Adrenal gland (tissue), 9 donors: ENCODE measurements at regions not wholly inside any gene's neighbourhood (a gene's known extent, or its start where the extent isn't known, plus 50 kb on each side); places are given as distances from the start of the nearest gene placed in this dataset.

ENCODE experiments used
- DNase-seq, 7 donors: peaks; one replicate each; pipeline ENCODE4 v3.0.0-alpha.2; 2019 to 2020
- H3K27ac ChIP-seq, 5 donors: fragments of 200-600 bp; sonication (generic) in 4 of 5; 1 replicate in 3 of 5; 2 replicates in 2 of 5; pipeline versions ENCODE4 v1.5.1 to v1.8.0; 2016 to 2020; ENCODE audit warnings: mild to moderate bottlenecking in 1 of 5
- H3K27me3 ChIP-seq: fragments of 200-600 bp; 2 replicates; pipeline ENCODE4 v1.8.0; 2021
- H3K36me3 ChIP-seq, 2 donors: fragments of 200-600 bp; replicated peaks in 1 of 2; 1 replicate in 1 of 2; 2 replicates in 1 of 2; pipeline versions ENCODE4 v1.5.1 to v1.8.0; 2018 to 2022
- H3K4me1 ChIP-seq, 2 donors: fragments of 200-600 bp; replicated peaks in 1 of 2; 1 replicate in 1 of 2; 2 replicates in 1 of 2; pipeline versions ENCODE4 v1.5.1 to v1.8.0; 2018 to 2021
- H3K4me3 ChIP-seq, 4 donors: fragments of 200-600 bp; sonication (generic) in 3 of 4; one replicate each; pipeline ENCODE4 v1.5.1; 2016 to 2018
- H3K9me3 ChIP-seq, 3 donors: fragments of 200-600 bp; sonication (generic) in 1 of 3; replicated peaks in 1 of 3; 1 replicate in 2 of 3; 2 replicates in 1 of 3; pipeline versions ENCODE4 v1.5.1 to v1.8.0; 2016 to 2021
- POLR2A ChIP-seq, 2 donors: fragments of 450-650 bp; IDR thresholded peaks; one replicate each; pipeline ENCODE4 v1.6.1; 2017; ENCODE audit warnings: antibody characterized with exemption in 2 of 2, mild to moderate bottlenecking in 2 of 2, moderate library complexity in 1 of 2
- WGBS, 4 donors: extraction: QIAGEN DNeasy Blood & Tissue Kit in 2 of 4; methylation state at CpG; one replicate each; pipeline versions ENCODE4 v1.1.5 to v1.1.7; 2013 to 2017; 5-methylcytosine and 5-hydroxymethylcytosine counted together
- intact Hi-C, 2 donors: fragments of 100-400 bp; cut with DNase I; formaldehyde crosslinking; loops; one replicate each; pipeline versions ENCODE4 v1.14.1 to v1.15.0; 2022 to 2023
- TF ChIP-seq, protein P1 (sequence below), 6 experiments: fragments of 450-650 bp in 4 of 6; fragments of 200-600 bp in 2 of 6; sonication (generic) in 1 of 6; IDR thresholded peaks; 1 replicate in 5 of 6; 2 replicates in 1 of 6; pipeline versions ENCODE4 v1.5.1 to v1.8.0; 2016 to 2021; ENCODE audit warnings: antibody characterized with exemption in 6 of 6, mild to moderate bottlenecking in 2 of 6, moderate library complexity in 1 of 6
- donor health status: healthy with polysubstance abuse.
- donor health status: Bipolar disorder and iron deficiency.
- donor health status: DM: yes; HTN: yes; CAD: no.
- donor health status: DM: no; HTN: no; CAD: no.
- donor health status: DM: no; HTN: no; CAD: no.

- intact Hi-C loops: no loop called here
- 53 to 64% (median 63%) methylated on average over 2 of the region's 2 CpGs for WGBS, 4 donors
Observed at GRCh38 chr10:62736168-62736546, 68.4 kb upstream of the ADO start.

DNA sequence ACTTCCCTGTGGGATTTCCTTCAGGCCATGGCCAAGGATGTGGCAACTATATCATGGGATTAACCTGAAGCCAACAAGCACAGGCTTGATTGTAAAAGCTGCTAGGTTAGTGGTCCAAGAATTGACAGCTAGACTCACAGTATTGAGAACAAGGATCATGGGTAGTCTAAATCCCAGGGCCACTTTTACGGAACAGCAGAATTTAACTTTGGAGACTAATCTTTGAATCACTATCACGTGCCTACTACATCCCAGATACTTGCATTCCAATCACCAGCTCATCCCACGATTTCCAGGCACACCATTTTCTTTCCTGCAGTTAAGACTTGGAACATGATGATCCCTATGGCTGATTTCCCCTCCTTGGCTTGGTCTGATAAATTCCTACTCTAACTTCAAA is 65.6 kb upstream of the ADO start:
- H3K4me3 ChIP-seq: no peak overlapping the region
- TF ChIP-seq POLR2A (IDR thresholded peaks at IDR 0.05): no peak
- TF ChIP-seq, protein P1, sequence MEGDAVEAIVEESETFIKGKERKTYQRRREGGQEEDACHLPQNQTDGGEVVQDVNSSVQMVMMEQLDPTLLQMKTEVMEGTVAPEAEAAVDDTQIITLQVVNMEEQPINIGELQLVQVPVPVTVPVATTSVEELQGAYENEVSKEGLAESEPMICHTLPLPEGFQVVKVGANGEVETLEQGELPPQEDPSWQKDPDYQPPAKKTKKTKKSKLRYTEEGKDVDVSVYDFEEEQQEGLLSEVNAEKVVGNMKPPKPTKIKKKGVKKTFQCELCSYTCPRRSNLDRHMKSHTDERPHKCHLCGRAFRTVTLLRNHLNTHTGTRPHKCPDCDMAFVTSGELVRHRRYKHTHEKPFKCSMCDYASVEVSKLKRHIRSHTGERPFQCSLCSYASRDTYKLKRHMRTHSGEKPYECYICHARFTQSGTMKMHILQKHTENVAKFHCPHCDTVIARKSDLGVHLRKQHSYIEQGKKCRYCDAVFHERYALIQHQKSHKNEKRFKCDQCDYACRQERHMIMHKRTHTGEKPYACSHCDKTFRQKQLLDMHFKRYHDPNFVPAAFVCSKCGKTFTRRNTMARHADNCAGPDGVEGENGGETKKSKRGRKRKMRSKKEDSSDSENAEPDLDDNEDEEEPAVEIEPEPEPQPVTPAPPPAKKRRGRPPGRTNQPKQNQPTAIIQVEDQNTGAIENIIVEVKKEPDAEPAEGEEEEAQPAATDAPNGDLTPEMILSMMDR (IDR thresholded peaks at IDR 0.05): no peak
- 51 to 63% (median 61%) methylated on average over 3 of the region's 3 CpGs for WGBS, 4 donors
- H3K36me3 ChIP-seq: no peaks in the 10 kb centered on the region
- no peak for DNase-seq
- no peaks in the 10 kb centered on the region for H3K9me3 ChIP-seq
- no peaks in the 10 kb centered on the region for H3K27me3 ChIP-seq
- no peaks in the 10 kb centered on the region for H3K4me1 ChIP-seq
- intact Hi-C loops: no loop called here
- no peak overlapping the region for H3K27ac ChIP-seq

More at GRCh38 chr10:62736168-62736546, 68.4 kb upstream of the ADO start:
- Histone ChIP-seq H3K4me1 (no peaks in the 10 kb centered on the region), H3K4me3 (no peak overlapping the region), H3K27me3 (no peaks in the 10 kb centered on the region), H3K9me3 (no peaks in the 10 kb centered on the region), H3K36me3 (no peaks in the 10 kb centered on the region), H3K27ac (no peak overlapping the region)
- no peak for DNase-seq
- no peak for TF ChIP-seq POLR2A (IDR thresholded peaks at IDR 0.05)
- TF ChIP-seq, protein P1 (IDR thresholded peaks at IDR 0.05): no peak

DNA sequence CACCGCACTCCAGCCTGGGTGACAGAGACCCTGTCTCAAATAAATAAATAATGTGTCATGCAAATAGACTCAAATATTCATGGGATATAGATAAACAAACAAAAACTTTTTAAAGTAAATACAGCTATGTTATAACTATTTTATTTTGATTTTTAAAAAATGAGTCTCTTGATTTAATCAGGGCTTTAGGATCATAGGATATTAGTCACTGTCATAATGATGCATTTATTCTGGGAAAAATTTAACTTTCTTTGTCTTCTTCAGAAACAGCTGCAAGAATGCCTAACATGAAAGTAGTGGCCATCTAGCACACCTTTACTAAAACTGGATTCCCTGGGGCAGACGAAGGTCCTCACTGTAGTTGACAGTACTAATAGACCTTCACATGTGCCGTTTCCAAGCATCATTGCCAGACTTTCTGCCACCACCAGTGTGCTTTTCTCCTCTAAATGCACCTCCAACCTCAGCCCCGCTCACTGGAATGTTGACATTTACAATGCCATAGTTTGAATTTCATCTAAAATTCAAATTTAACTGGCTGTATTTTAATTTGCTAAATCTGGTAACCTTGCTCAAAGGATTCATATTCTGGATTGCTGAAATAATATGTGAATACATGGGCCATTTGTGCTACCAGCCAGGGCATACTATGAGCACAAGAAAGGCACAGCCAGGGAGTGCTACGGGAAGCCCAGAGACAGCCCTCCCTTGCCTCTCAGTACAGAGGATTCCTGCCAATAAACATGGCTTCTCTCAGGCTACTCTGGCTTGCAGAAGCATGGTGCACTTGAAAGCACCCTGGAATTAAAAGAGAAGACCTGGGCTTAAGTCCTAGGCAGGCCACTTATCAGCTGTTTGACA is 63.4 kb upstream of the ADO start:
- intact Hi-C loops: no loop called here
- H3K27ac ChIP-seq: no peak overlapping the region
- no peaks in the 10 kb centered on the region for H3K4me1 ChIP-seq
- H3K36me3 ChIP-seq: no peaks in the 10 kb centered on the region
- no peaks in the 10 kb centered on the region for H3K27me3 ChIP-seq
- no peak for DNase-seq
- WGBS, 4 donors: 74 to 84% (median 83%) methylated on average over 5 of the region's 5 CpGs
- no peak for TF ChIP-seq POLR2A (IDR thresholded peaks at IDR 0.05)
- TF ChIP-seq, protein P1 (IDR thresholded peaks at IDR 0.05): no peak
- no peak overlapping the region for H3K4me3 ChIP-seq
- H3K9me3 ChIP-seq: no peaks in the 10 kb centered on the region

DNA sequence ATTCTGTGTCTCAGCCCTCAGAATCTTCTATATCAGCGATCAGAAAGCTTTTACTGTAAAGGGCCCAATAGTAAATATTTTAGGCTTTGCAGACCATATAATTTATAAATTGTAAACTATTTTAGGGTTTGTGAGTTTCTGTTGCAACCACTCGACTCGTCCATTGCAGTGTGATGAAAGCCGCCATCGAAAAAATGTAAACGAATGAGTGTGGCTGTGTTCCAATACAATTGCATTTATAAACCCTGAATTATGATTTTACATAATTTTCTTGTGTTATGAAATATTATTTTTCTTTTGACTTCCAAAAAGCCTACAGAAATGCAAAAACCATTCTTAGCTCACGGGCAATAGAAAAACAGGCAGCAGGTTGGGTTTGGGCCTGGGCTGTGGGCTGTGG is 62.5 kb upstream of the ADO start:
- Histone ChIP-seq H3K27ac (no peak overlapping the region), H3K4me3 (no peak overlapping the region), H3K4me1 (no peaks in the 10 kb centered on the region), H3K36me3 (no peaks in the 10 kb centered on the region), H3K27me3 (no peaks in the 10 kb centered on the region), H3K9me3 (no peaks in the 10 kb centered on the region)
- no peak for DNase-seq
- intact Hi-C loops: no loop called here
- 89 to 92% (median 90%) methylated on average over 7 of the region's 7 CpGs for WGBS, 4 donors
- TF ChIP-seq, protein P1 (IDR thresholded peaks at IDR 0.05): no peak
- no peak for TF ChIP-seq POLR2A (IDR thresholded peaks at IDR 0.05)
